IMR-90 (cell line): ENCODE measurements at regions not wholly inside any gene's neighbourhood (a gene's known extent, or its start where the extent isn't known, plus 50 kb on each side); places are given as distances from the start of the nearest gene placed in this dataset.
"Not testable (repeated sequence)": the region's sequence is repeated elsewhere in the genome, so short reads cannot be mapped to it uniquely, and the experiment has no call there.

Experiments used
- ATAC-seq: fragments of 200-7000 bp; cut with Tn5 transposase; 2 replicates; pipeline ENCODE4 v1.9.1; 2020; ENCODE audit warnings: low read depth, mild to moderate bottlenecking, moderate library complexity
- BruUV-seq: library from RNA; stranded (reverse); fragments of 400-500 nt; replicated peaks from 2 replicates; lab custom pipeline; 2021; lab: Mats Ljungman, UMichigan
- CTCF ChIA-PET: fragments of 300-600 bp; formaldehyde crosslinking; extraction: SDS; loops from one replicate; lab custom pipeline; 2021; ENCODE audit warnings: antibody characterized with exemption; lab: Yijun Ruan, JAX
- POLR2A ChIA-PET: fragments of 300-600 bp; sonication (Branson Sonifier 250); formaldehyde crosslinking; loops from one replicate; lab custom pipeline; 2022; ENCODE audit warnings: antibody characterized with exemption; ENCODE audit not compliant: unreplicated experiment; lab: Charles Lee
- DNase-seq: peaks from one replicate; pipeline ENCODE4 v3.0.0; 2013
- H2AFZ ChIP-seq: replicated peaks from 2 replicates; pipeline ENCODE3; 2013; ENCODE audit warnings: low read length, mild to moderate bottlenecking; ENCODE audit not compliant: poor library complexity
- H2AK5ac ChIP-seq: 2 replicates; pipeline ENCODE4 v1.6.1; 2013; ENCODE audit warnings: low read depth, low read length, inconsistent platforms
- H2AK9ac ChIP-seq: replicated peaks from 2 replicates; pipeline ENCODE3; 2013; ENCODE audit warnings: mild to moderate bottlenecking, low read depth, low read length, moderate library complexity; ENCODE audit not compliant: poor library complexity
- H2BK120ac ChIP-seq: 2 replicates; pipeline ENCODE4 v1.6.1; 2013; ENCODE audit warnings: low read depth, low read length, inconsistent platforms
- H2BK15ac ChIP-seq: 3 replicates; pipeline ENCODE4 v1.6.1; 2013; ENCODE audit warnings: low read depth, low read length, inconsistent platforms
- H2BK20ac ChIP-seq: 2 replicates; pipeline ENCODE4 v1.6.1; 2013; ENCODE audit warnings: low read depth, mild to moderate bottlenecking, inconsistent platforms, low read length, moderate library complexity
- H2BK5ac ChIP-seq: 2 replicates; pipeline ENCODE4 v1.6.1; 2013; ENCODE audit warnings: mild to moderate bottlenecking, low read depth, low read length, inconsistent platforms; ENCODE audit not compliant: poor library complexity, severe bottlenecking
- H3K14ac ChIP-seq: replicated peaks from 2 replicates; pipeline ENCODE4 v1.6.1; 2013; ENCODE audit warnings: low read depth, low read length, inconsistent platforms
- H3K18ac ChIP-seq: 2 replicates; pipeline ENCODE4 v1.6.1; 2013; ENCODE audit warnings: low read depth, low read length, control low read depth
- H3K23ac ChIP-seq: 2 replicates; pipeline ENCODE4 v1.6.1; 2013; ENCODE audit warnings: low read depth, low read length, inconsistent platforms
- H3K27ac ChIP-seq: 2 replicates; pipeline ENCODE4 v1.5.1; 2013; ENCODE audit warnings: mild to moderate bottlenecking, control low read depth, low read length; ENCODE audit not compliant: insufficient read depth
- H3K27me3 ChIP-seq: 2 replicates; pipeline ENCODE4 v1.6.1; 2013; ENCODE audit warnings: low read length; ENCODE audit not compliant: control insufficient read depth, insufficient read depth
- H3K36me3 ChIP-seq: 2 replicates; pipeline ENCODE4 v1.6.1; 2013; ENCODE audit warnings: low read length, mixed read lengths; ENCODE audit not compliant: control insufficient read depth, insufficient read depth
- H3K4ac ChIP-seq: 2 replicates; pipeline ENCODE4 v1.6.1; 2013; ENCODE audit warnings: low read depth, low read length, inconsistent platforms
- H3K4me1 ChIP-seq: 2 replicates; pipeline ENCODE4 v1.6.1; 2013; ENCODE audit warnings: low read length, mixed read lengths; ENCODE audit not compliant: control insufficient read depth, insufficient read depth
- H3K4me2 ChIP-seq: 2 replicates; pipeline ENCODE4 v1.6.1; 2013; ENCODE audit warnings: low read depth, mild to moderate bottlenecking, control low read depth, low read length, moderate library complexity
- H3K4me3 ChIP-seq: 2 replicates; pipeline ENCODE4 v1.5.1; 2013; ENCODE audit warnings: low read depth, mild to moderate bottlenecking, control low read depth, low read length, moderate library complexity; ENCODE audit not compliant: insufficient read depth
- H3K56ac ChIP-seq: 2 replicates; pipeline ENCODE4 v1.6.1; 2013; ENCODE audit warnings: low read length, inconsistent platforms; ENCODE audit not compliant: insufficient read depth; ENCODE audit errors: extremely low read depth
- H3K79me1 ChIP-seq, 2 experiments: 2 replicates each; pipeline ENCODE4 v1.6.1; 2013; ENCODE audit warnings: low read length in 2 of 2, inconsistent platforms in 1 of 2, low read depth in 1 of 2
- H3K9ac ChIP-seq: 2 replicates; pipeline ENCODE4 v1.6.1; 2013; ENCODE audit warnings: low read depth, low read length, control low read depth
- H3K9me1 ChIP-seq: 2 replicates; pipeline ENCODE4 v1.6.1; 2013; ENCODE audit warnings: low read length, inconsistent platforms; ENCODE audit not compliant: insufficient read depth
- H3K9me3 ChIP-seq: 2 replicates; pipeline ENCODE4 v1.6.1; 2013; ENCODE audit warnings: low read length; ENCODE audit not compliant: control insufficient read depth, insufficient read depth
- H4K20me1 ChIP-seq: 2 replicates; pipeline ENCODE4 v1.6.1; 2013; ENCODE audit warnings: low read length, inconsistent platforms; ENCODE audit not compliant: insufficient read depth
- H4K5ac ChIP-seq: 2 replicates; pipeline ENCODE4 v1.6.1; 2013; ENCODE audit warnings: mild to moderate bottlenecking, low read depth, low read length, control low read depth
- H4K8ac ChIP-seq, 2 experiments: 2 replicates each; pipeline ENCODE4 v1.6.1; 2013; ENCODE audit warnings: low read depth in 2 of 2, low read length in 2 of 2, control low read depth in 1 of 2, inconsistent platforms in 1 of 2
- H4K91ac ChIP-seq: 2 replicates; pipeline ENCODE4 v1.6.1; 2013; ENCODE audit warnings: low read depth, low read length, inconsistent platforms; ENCODE audit not compliant: insufficient read depth
- WGBS, 2 experiments: methylation state at CpG; one replicate each; pipeline versions ENCODE4 v1.1.5 to v1.1.7; 2013; ENCODE audit warnings: missing lambda C conversion rate in 2 of 2; ENCODE audit not compliant: insufficient read length in 1 of 2; ENCODE audit errors: extremely low coverage in 2 of 2; 5-methylcytosine and 5-hydroxymethylcytosine counted together
- dilution Hi-C: fragments of 300-500 bp; cut with HindIII; formaldehyde crosslinking; loops from one replicate; pipeline ENCODE4 v1.14.3; 2018; ENCODE audit warnings: low sequenced_read_pairs; ENCODE audit not compliant: unreplicated experiment
- in situ Hi-C: fragments of 300-500 bp; cut with MboI; formaldehyde crosslinking; loops from 3 replicates; pipeline ENCODE4 v1.14.3; 2019; ENCODE audit warnings: low sequenced_read_pairs, inconsistent platforms, mixed read lengths
- intact Hi-C: fragments of 100-400 bp; cut with micrococcal nuclease; formaldehyde crosslinking; loops from 2 replicates; pipeline ENCODE4 v1.10.0; 2022

GRCh38 chr1:222470252-222470805 is 77.6 kb downstream of the HHIPL2 start:
- ATAC-seq, H3K4me3 ChIP-seq, H3K36me3 ChIP-seq, H3K18ac ChIP-seq, H3K9me1 ChIP-seq, H3K4me1 ChIP-seq, H4K20me1 ChIP-seq, H3K9me3 ChIP-seq, H2BK120ac ChIP-seq, H2AK5ac ChIP-seq, H4K8ac ChIP-seq, BruUV-seq, H2BK15ac ChIP-seq, H3K4ac ChIP-seq, H3K4me2 ChIP-seq, H2AK9ac ChIP-seq, H3K23ac ChIP-seq, H2BK20ac ChIP-seq, intact Hi-C loops, H3K27ac ChIP-seq, CTCF ChIA-PET, H3K14ac ChIP-seq, H3K27me3 ChIP-seq, POLR2A ChIA-PET, H3K79me1 ChIP-seq, H3K56ac ChIP-seq, H4K91ac ChIP-seq, dilution Hi-C loops, H3K9ac ChIP-seq, H4K5ac ChIP-seq, H2BK5ac ChIP-seq, H2AFZ ChIP-seq, DNase-seq: not testable (repeated sequence)
- in situ Hi-C loops: loop anchor here (25.0 kb wide), 1 partner anchor 1208 kb away; no protein-coding TSS in a partner anchor
- no CpG with 5 or more reads among the region's 15 CpGs for WGBS, 2 experiments
